Activated T-helper 1 cell treated with anti-CD3 and anti-CD28 coated beads, Interleukin-2, amount 50 U/mL, for 16 hours (primary cell): ENCODE measurements at regions not wholly inside any gene's neighbourhood (a gene's known extent, or its start where the extent isn't known, plus 50 kb on each side); places are given as distances from the start of the nearest gene placed in this dataset.

Source experiments
- DNase-seq, 2 donors: peaks; one replicate each; pipeline ENCODE4 v3.0.0-alpha.2; 2020; ENCODE audit warnings: low read depth in 1 of 2, low spot score in 1 of 2

GRCh38 chr20:60269573-60270162 is 311.4 kb downstream of the CDH26 start:
- DNase-seq = no peak

- DNase-seq = no peak
Observed at GRCh38 chr20:60270341-60270740, 312.1 kb downstream of the CDH26 start.

GRCh38 chr20:60271597-60271996 is 313.4 kb downstream of the CDH26 start:
- DNase-seq = no peak

- DNase-seq = no peak
Observed at GRCh38 chr20:60272790-60273189, 314.6 kb downstream of the CDH26 start.

- DNase-seq = no peak
Observed at GRCh38 chr20:60274717-60275116, 316.5 kb downstream of the CDH26 start.

- DNase-seq = no peak
Observed at GRCh38 chr20:60281295-60281694, 323.1 kb downstream of the CDH26 start.

- no peak for DNase-seq
Observed at GRCh38 chr20:60283281-60283680, 325.1 kb downstream of the CDH26 start.

GRCh38 chr20:60286764-60287163 is 328.5 kb downstream of the CDH26 start:
- DNase-seq = no peak

GRCh38 chr20:60288945-60289344 is 330.7 kb downstream of the CDH26 start:
- DNase-seq = no peak

GRCh38 chr20:60292001-60292520 is 333.8 kb downstream of the CDH26 start:
- DNase-seq = no peak

GRCh38 chr20:60294632-60295031 is 336.4 kb downstream of the CDH26 start:
- DNase-seq = no peak

GRCh38 chr20:60295214-60295613 is 337.0 kb downstream of the CDH26 start:
- no peak for DNase-seq

- no peak for DNase-seq
Observed at GRCh38 chr20:60297649-60298048, 339.4 kb downstream of the CDH26 start.

GRCh38 chr20:60298647-60299046 is 340.4 kb downstream of the CDH26 start:
- no peak for DNase-seq

- DNase-seq = no peak
Observed at GRCh38 chr20:60299951-60300350, 341.7 kb downstream of the CDH26 start.

- no peak for DNase-seq
Observed at GRCh38 chr20:60300374-60300773, 342.2 kb downstream of the CDH26 start.

- DNase-seq = no peak
Observed at GRCh38 chr20:60302875-60303274, 344.7 kb downstream of the CDH26 start.

GRCh38 chr20:60304026-60304590 is 345.9 kb downstream of the CDH26 start:
- DNase-seq = no peak

- DNase-seq = no peak
Observed at GRCh38 chr20:60304931-60305330, 346.7 kb downstream of the CDH26 start.

GRCh38 chr20:60306105-60306504 is 347.9 kb downstream of the CDH26 start:
- DNase-seq = no peak

- no peak for DNase-seq
Observed at GRCh38 chr20:60306551-60306950, 348.3 kb downstream of the CDH26 start.

- no peak for DNase-seq
Observed at GRCh38 chr20:60310560-60311349, 352.5 kb downstream of the CDH26 start.
